VCaP (cell line): ENCODE measurements at regions not wholly inside any gene's neighbourhood (a gene's known extent, or its start where the extent isn't known, plus 50 kb on each side); places are given as distances from the start of the nearest gene placed in this dataset.

ENCODE experiments used
- H3K27ac ChIP-seq: fragments of 450-650 bp; 2 replicates; pipeline ENCODE4 v1.5.1; 2017
- TF ChIP-seq, protein P1 (sequence below): fragments of 450-650 bp; conservative IDR thresholded peaks from 2 replicates; pipeline ENCODE4 v1.5.1; 2017; ENCODE audit warnings: mild to moderate bottlenecking, moderate library complexity

DNA sequence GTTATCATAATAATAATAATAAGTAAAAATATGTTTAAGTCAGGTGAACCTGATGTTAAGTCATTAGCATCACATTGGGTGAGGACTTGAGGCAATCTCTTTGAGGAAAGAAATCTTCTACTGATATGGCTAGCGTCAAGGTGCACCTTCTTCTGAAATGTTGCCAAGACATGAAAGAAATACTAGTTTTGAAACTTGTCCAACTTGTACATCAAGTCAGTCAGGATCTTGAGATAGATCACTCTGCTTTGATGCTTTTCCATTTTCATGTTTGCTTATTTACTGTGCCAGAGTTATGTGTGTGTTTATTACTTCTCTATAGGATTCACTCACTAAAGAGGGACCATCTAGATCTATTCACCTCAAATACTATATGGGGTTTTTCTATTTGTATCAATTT, 90.0 kb upstream of the USP15 start:
- TF ChIP-seq, protein P1, sequence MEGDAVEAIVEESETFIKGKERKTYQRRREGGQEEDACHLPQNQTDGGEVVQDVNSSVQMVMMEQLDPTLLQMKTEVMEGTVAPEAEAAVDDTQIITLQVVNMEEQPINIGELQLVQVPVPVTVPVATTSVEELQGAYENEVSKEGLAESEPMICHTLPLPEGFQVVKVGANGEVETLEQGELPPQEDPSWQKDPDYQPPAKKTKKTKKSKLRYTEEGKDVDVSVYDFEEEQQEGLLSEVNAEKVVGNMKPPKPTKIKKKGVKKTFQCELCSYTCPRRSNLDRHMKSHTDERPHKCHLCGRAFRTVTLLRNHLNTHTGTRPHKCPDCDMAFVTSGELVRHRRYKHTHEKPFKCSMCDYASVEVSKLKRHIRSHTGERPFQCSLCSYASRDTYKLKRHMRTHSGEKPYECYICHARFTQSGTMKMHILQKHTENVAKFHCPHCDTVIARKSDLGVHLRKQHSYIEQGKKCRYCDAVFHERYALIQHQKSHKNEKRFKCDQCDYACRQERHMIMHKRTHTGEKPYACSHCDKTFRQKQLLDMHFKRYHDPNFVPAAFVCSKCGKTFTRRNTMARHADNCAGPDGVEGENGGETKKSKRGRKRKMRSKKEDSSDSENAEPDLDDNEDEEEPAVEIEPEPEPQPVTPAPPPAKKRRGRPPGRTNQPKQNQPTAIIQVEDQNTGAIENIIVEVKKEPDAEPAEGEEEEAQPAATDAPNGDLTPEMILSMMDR = no peak
- H3K27ac ChIP-seq = no peak overlapping the region

DNA sequence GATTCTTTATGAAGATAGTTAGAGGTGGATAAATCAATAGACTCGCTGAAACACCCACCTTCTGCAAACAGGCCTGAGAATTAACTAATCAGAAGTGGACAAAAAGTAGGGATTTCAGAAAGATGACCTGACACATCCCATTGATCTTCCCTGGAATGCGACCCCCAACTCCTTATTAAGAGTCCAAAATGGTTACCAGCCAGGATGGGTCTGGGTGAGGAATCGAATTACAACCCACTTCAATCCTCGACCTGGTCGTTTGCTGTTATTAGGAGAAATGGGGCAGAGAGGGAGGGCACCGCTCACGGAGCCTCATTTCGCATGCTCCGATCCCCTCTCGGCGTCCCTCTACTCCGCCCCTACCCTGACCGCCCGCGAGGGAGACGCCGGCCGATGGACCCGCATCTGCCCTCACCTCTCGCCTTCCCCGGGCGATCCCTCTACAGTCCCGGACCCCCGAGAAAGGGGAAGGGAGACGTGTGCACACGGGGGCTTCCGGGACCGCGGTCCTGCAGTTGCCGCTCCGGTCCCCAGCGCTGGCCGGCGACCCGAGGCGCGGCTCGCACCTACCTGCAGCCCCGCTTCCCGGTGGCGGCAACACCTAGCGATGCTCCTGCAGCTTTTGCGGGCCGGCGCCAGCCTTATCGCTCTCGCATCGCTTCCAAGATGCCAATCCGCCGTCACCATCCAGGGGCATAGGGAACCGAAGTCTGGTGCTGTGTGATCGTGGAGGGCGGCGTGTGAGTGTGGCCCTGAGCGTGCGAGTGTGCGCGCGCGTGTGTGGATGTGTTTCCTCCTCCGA, 69.3 kb upstream of the USP15 start:
- TF ChIP-seq, protein P1 = no peak
- no peak overlapping the region for H3K27ac ChIP-seq

DNA sequence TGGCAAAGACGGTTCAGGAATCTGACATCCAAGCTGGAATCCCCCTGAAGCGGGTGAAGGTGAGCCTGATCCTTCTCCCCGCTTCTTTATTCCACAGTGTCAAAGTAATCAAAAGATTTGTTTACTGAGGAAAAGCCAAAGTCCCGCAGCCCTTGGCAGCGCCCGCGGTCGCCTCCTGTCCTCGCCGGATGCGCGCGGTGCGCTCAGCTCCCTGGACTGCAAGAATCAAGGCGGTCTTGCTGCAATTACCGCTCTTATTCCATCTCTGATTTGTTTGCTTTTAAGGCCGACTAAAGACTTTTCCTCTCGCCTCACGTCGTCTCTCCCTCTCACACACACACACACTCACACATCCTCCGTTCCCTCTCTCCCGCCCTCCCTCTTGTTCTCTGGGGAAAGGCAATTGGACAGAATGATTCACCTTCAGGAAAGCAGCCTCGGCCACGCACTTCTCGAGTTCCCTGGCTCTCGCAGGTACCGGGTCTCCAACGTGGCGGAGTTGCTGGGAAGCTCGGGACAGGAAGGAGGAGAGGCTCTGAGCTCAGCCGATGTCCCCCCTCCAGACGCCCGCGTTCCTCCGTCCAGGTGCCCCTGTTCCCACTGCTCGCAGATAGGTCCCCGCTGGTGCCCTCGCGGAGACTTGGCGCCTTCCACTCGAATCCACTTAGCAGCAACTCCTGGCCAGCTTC, 68.6 kb upstream of the USP15 start:
- TF ChIP-seq, protein P1 = no peak
- H3K27ac ChIP-seq = no peak overlapping the region

DNA sequence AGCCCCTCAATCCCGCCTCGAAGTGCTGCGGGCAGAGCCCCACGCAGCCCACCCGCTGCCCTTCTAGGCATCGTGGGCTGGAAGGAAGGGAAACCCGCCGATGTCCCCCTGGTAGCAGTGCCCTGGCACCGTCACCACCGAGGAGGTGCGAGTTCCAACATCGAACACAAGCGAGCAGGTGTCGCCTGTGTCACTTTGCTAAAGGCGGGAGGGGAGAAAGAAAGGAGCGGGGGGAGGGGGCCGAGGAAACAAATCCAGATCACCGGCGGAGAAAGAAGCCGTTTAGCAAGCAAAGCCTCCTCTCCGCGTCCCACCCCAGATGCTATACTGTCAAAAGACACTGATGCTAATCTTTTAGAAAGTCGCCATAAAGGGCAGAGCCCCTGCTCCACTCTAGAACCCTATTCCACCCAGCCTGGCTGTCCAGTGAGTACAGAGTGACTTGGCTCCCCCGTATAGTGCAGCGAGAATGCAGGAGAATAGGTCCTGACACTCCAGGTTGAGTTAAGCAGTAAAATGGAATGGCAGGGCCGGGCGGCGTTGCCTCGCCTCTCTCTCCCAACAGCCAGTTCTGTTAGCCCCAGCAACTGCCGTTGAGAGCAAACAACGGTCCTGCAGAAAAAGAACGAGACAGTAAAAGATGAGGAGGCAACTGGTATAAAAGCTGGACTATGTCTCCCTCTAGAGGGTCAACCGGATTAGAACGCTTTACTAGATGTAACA, 67.9 kb upstream of the USP15 start:
- TF ChIP-seq, protein P1 = peak; percentile 79
- no peak overlapping the region for H3K27ac ChIP-seq

DNA sequence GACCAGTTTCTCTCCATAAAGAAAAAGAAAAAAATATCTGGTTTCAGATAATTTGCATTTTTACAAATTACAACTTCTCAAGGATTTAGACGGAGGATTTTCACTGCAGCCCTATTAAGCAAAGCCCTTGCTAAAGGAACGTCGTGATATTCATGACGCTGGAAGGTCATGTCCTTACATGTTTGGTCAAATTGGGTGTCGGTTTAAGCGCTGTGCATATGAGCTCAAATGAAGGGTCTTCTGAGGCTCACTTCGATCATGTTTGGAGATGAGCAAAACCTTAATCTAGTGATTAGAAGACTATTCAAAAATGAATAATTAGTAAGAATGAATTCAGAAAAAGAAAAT, 67.3 kb upstream of the USP15 start:
- H3K27ac ChIP-seq = no peak overlapping the region
- TF ChIP-seq, protein P1 = peak; percentile 35

DNA sequence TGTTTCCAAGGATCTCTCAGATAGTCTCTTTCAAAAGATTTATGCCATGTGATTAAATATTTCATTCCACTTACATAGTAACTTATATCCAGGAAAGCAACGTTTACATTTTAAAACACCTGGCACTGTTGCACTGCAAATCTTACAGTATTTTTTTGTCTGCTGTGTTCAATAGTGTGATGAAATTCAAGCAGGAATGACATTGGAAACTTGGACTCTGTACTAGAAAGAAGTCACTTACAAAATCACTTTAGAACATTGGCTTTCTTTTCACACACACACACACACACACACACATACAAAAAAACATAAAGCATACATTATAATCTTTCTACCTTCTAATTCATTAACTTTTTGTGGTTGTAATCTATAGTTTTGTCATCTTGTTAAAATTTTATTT, 66.2 kb upstream of the USP15 start:
- TF ChIP-seq, protein P1 = no peak
- H3K27ac ChIP-seq = no peak overlapping the region

DNA sequence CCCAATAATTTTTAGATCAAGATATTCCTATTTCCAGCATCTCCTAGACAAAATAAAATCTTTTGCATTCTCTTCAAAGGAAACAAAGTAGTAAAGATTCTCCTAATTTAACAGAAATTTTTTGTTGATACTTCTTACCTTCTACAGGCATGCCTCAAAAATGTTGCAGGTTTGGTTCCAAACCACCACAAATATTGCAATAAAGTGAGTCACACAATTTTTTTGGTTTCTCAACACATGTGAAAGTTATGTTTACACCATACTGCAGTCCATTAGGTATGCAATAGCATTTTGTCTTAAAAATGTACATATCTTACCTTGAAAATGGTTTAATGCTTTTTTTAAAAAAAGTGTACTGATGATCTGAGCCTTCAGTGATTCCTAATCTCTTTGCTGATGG, 65.6 kb upstream of the USP15 start:
- no peak overlapping the region for H3K27ac ChIP-seq
- TF ChIP-seq, protein P1 = no peak
